ENCODE measurements at regions not wholly inside any gene's neighbourhood (a gene's known extent, or its start where the extent isn't known, plus 50 kb on each side); places are given as distances from the start of the nearest gene placed in this dataset.

DNA sequence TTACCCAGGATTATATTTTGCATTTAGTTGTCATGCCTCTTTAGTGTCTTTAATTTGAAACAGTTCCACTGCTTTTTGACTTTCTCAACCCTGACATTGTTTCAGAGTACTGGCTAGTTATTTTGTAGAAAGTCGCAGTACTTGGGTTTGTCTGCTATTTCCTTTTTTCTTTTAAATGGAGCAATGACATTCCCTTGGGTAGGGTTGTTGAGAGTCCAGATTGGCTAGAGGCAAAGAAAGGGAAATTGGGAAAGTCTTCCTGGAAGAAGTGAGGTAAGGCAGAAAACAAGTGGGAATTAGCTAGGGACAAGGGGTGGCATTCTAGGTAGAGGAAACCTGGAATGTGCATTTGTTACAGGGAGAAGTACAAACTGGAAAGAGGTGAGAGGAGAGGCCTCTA is 245.9 kb downstream of the EMP1 start:
- no peak overlapping the region for H3K4me3 Mint-ChIP-seq
- DNase-seq (ENCODE audit: low spot score in 2 of 2) (no peak), ATAC-seq (replicated peaks; ENCODE audit: extremely low read depth, poor library complexity, severe bottlenecking) (no peak)
- H3K4me1 Mint-ChIP-seq: no peaks in the 10 kb centered on the region
- no peaks in the 10 kb centered on the region for H3K36me3 Mint-ChIP-seq (ENCODE audit: insufficient read depth)
- H3K9me3 Mint-ChIP-seq: no peaks in the 10 kb centered on the region
- H3K27me3 Mint-ChIP-seq: peaks cover 1% of the 10 kb centered on the region
- H3K27ac Mint-ChIP-seq (ENCODE audit: low read depth): no peak overlapping the region

DNA sequence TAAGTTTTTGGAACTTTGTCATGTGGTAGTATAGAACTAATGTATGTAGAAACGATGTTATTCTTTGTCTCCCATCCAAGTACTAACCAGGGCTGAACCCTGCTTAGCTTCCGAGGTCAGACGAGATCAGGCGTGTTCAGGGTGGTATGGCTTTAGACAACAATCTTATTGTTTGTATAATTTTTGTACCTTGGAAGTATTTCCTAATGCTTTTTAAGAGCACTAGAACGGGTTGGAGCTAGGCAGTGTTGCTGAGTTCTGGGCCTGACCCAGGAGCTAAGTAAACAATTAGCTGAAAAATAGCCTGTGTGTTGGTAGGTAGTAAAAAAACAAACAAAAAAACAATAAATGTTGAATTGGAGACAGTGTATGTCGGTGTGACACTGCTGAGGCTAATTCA is 244.3 kb downstream of the EMP1 start:
- H3K27me3 Mint-ChIP-seq: peaks cover 15% of the 10 kb centered on the region
- ATAC-seq (replicated peaks; ENCODE audit: extremely low read depth, poor library complexity, severe bottlenecking): no peak
- DNase-seq (ENCODE audit: low spot score in 2 of 2): no peak
- H3K27ac Mint-ChIP-seq (ENCODE audit: low read depth): no peak overlapping the region
- H3K9me3 Mint-ChIP-seq: no peaks in the 10 kb centered on the region
- H3K4me3 Mint-ChIP-seq: no peak overlapping the region
- H3K36me3 Mint-ChIP-seq (ENCODE audit: insufficient read depth): no peaks in the 10 kb centered on the region
- no peaks in the 10 kb centered on the region for H3K4me1 Mint-ChIP-seq

DNA sequence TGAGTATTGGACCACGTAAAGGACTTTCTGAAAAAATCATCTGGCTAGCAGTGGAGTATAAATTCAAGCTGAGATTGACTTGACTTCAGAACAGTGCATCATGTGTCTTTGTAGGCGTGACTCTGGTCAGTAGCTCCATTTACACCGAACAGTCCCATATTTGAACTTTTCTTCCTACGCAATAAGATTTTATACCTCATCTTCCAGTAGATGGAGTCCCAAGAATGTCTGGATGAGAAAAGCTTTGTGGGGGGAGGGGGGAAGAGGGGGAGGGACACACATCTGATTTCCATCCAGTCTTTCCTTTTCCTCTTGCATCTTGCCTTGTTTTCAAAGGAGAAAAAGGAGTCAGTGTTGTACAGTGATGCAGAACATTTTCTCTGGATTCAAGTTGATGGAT is 241.0 kb downstream of the EMP1 start:
- Mint-ChIP-seq H3K36me3 (ENCODE audit: insufficient read depth) (no peaks in the 10 kb centered on the region), H3K9me3 (no peaks in the 10 kb centered on the region), H3K4me3 (no peak overlapping the region), H3K27ac (ENCODE audit: low read depth) (no peak overlapping the region), H3K27me3 (peaks cover 17% of the 10 kb centered on the region), H3K4me1 (no peaks in the 10 kb centered on the region)
- DNase-seq (ENCODE audit: low spot score in 2 of 2): no peak
- no peak for ATAC-seq (replicated peaks; ENCODE audit: extremely low read depth, poor library complexity, severe bottlenecking)

DNA sequence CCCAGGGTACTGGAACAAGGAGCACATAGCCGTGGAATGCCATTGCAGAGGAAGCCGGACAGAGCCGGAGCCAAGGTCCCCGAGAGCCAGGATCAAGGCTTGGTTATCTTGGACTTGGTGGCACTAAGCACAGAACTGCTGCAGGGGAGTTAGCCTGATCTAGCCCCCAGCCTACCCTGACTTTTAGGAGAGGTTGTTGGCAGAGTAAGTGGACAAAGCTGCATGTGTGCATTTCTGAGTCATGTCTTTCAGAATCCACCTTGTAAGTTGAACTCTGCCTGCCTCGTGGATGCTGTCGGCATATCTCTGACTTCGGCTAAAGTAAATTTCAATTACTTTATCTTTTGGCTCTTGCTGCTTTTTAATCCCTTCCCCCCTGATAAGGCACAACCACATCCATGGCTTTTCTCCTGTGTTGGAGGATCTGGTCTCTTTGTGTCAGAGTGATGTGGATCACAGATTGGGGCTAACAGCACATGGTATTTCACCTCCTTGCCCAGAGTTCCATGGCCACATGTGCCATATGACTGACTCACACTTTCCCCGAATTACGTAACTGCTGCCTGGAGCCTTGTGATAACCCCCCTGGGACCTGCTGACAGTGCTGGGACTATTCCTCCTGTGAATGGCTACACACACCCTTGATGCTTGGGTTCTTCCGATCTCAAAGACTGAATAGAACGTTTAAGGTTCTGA is 240.3 kb downstream of the EMP1 start:
- DNase-seq (ENCODE audit: low spot score in 2 of 2) (no peak), ATAC-seq (replicated peaks; ENCODE audit: extremely low read depth, poor library complexity, severe bottlenecking) (no peak)
- Mint-ChIP-seq H3K4me3 (no peak overlapping the region), H3K27ac (ENCODE audit: low read depth) (no peak overlapping the region), H3K27me3 (peaks cover 17% of the 10 kb centered on the region), H3K9me3 (no peaks in the 10 kb centered on the region), H3K4me1 (no peaks in the 10 kb centered on the region), H3K36me3 (ENCODE audit: insufficient read depth) (no peaks in the 10 kb centered on the region)

DNA sequence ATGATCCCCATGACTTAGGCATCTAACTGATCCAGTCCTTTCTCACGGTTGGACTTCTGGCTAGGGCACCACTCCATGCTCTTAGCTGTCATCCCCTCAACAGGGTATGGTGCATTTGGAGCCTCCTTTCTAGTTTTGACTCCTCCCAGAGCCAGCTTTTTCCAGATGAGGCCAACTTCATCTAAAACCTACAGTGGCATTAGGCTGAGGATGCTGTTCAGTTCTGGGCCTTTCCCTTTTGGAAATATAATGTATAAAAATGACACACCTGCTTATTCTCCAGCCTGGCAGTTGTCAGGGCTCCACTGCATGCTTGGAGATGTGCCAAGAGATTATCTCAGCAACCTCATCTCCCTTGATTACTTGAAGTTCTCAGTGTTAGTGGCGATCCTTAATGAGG is 239.7 kb downstream of the EMP1 start:
- Mint-ChIP-seq H3K4me3 (no peak overlapping the region), H3K36me3 (ENCODE audit: insufficient read depth) (no peaks in the 10 kb centered on the region), H3K27ac (ENCODE audit: low read depth) (no peak overlapping the region), H3K27me3 (peaks cover 17% of the 10 kb centered on the region), H3K4me1 (no peaks in the 10 kb centered on the region), H3K9me3 (peaks cover 4% of the 10 kb centered on the region)
- no peak for ATAC-seq (replicated peaks; ENCODE audit: extremely low read depth, poor library complexity, severe bottlenecking)
- DNase-seq (ENCODE audit: low spot score in 2 of 2): no peak

DNA sequence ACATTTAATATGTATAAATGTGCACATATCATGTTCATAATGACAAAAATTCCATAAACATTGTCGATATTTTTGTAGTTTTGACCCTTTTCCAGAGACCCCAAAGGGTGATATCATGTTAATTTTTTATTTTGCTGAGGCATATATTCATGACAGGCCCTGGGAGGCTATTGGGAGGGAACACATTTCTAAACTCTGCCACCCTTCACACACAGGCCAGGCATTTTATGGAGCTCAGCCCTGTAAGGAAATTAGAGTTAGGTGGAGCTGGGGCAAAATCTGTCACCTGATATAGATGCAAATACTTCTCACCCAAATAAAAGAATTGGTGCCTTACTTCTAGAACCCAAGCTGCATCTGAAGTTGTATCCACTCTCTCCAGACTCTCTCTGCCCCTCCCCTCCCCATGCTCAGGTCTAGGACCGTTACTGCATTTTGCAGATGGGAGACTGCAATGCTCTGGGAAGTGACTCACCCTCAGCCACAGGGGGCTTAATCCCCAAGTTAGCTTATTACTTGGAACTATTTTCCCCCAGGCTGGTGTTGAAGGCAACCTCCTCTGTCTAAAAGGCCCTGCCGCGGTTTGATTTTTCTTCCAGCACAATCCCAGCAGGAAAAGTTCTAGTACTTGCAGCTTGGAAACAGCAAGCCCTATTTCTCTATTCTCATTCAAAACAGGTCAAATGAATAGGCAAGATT is 238.9 kb downstream of the EMP1 start:
- DNase-seq (ENCODE audit: low spot score in 2 of 2) (no peak), ATAC-seq (replicated peaks; ENCODE audit: extremely low read depth, poor library complexity, severe bottlenecking) (no peak)
- H3K27me3 Mint-ChIP-seq: peaks cover 17% of the 10 kb centered on the region
- no peak overlapping the region for H3K4me3 Mint-ChIP-seq
- no peaks in the 10 kb centered on the region for H3K4me1 Mint-ChIP-seq
- peaks cover 5% of the 10 kb centered on the region for H3K9me3 Mint-ChIP-seq
- no peak overlapping the region for H3K27ac Mint-ChIP-seq (ENCODE audit: low read depth)
- no peaks in the 10 kb centered on the region for H3K36me3 Mint-ChIP-seq (ENCODE audit: insufficient read depth)

DNA sequence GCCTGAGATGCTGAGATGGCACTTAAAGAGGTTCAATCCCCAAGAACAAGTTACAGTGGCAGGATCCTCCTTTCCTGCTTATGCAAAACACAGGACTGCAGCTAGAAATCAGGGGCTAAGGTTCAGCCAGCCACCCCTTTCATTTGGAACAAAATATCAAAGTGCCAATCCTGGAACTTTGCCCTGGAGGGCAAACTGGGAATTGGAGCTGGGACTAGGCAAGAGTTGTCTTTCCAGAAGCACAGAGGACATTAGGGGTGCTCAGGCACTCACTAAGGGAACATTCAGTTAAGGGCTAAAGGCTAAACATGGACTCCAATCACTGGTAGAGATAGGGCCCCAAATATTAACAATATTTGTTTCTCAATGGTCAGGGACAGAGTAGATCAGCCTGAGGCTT is 237.2 kb downstream of the EMP1 start:
- no peak for ATAC-seq (replicated peaks; ENCODE audit: extremely low read depth, poor library complexity, severe bottlenecking)
- H3K4me3 Mint-ChIP-seq: no peak overlapping the region
- no peaks in the 10 kb centered on the region for H3K36me3 Mint-ChIP-seq (ENCODE audit: insufficient read depth)
- H3K27ac Mint-ChIP-seq (ENCODE audit: low read depth): no peak overlapping the region
- H3K4me1 Mint-ChIP-seq: no peaks in the 10 kb centered on the region
- peaks cover 5% of the 10 kb centered on the region for H3K9me3 Mint-ChIP-seq
- peaks cover 17% of the 10 kb centered on the region for H3K27me3 Mint-ChIP-seq
- DNase-seq (ENCODE audit: low spot score in 2 of 2): no peak

DNA sequence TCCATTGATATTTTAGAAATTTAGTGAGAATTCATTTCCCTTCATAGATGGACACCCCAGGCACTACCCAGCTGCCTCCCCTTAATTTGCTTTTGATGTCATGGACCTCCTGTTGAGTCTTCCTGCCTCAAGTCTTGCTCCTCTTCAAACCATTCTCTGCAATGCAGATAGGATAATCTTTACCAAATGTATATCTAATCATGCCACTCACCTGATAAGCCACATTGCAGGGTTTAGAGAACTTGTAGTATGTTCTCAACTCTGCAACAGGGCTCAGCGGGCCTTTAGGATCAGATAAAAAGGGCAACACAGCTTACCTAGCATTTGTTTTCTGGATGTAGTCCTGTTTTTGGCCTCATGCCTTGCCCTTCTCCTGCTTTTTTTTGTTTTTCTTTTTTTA is 234.5 kb downstream of the EMP1 start:
- peaks cover 13% of the 10 kb centered on the region for H3K9me3 Mint-ChIP-seq
- no peaks in the 10 kb centered on the region for H3K4me1 Mint-ChIP-seq
- no peak overlapping the region for H3K4me3 Mint-ChIP-seq
- peaks cover 4% of the 10 kb centered on the region for H3K27me3 Mint-ChIP-seq
- H3K27ac Mint-ChIP-seq (ENCODE audit: low read depth): no peak overlapping the region
- no peaks in the 10 kb centered on the region for H3K36me3 Mint-ChIP-seq (ENCODE audit: insufficient read depth)
- ATAC-seq (replicated peaks; ENCODE audit: extremely low read depth, poor library complexity, severe bottlenecking): no peak
- no peak for DNase-seq (ENCODE audit: low spot score in 2 of 2)

DNA sequence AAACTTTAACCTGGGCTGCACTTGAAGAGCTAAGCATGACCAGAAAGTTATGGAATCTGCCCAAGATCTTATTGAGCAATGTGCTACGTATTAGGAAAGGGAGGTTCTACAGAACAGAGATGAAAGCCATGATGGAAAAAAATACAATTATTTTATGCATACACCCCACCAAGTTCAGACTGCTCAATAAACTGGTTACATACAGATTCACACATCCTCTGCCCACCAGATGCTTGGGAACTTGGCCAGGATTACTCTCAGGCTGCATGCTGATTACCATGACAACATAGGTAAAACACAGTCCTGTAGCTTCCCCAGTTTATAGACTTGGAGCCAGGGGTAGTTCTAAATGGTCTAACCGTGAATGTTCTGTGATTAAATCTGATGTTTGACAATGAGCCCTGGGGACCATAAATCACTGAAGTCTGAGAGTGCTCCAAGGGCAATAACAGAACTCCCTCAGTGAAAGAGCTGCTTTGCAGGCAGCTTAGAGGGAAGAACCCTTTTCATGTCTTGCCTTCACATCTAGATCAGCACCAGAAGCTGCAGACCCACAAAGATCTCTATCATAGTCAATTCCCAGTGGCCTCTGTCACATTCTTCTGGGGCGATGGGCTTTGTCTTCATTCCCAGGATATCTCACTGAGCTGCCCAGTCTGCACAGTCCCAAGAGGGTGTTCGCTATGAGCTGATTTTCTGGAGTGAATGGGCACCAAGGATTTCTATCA is 232.2 kb downstream of the EMP1 start:
- ATAC-seq (replicated peaks; ENCODE audit: extremely low read depth, poor library complexity, severe bottlenecking) (no peak), DNase-seq (ENCODE audit: low spot score in 2 of 2) (no peak)
- H3K27me3 Mint-ChIP-seq: no peaks in the 10 kb centered on the region
- no peak overlapping the region for H3K4me3 Mint-ChIP-seq
- peaks cover 13% of the 10 kb centered on the region for H3K9me3 Mint-ChIP-seq
- H3K36me3 Mint-ChIP-seq (ENCODE audit: insufficient read depth): no peaks in the 10 kb centered on the region
- H3K4me1 Mint-ChIP-seq: no peaks in the 10 kb centered on the region
- H3K27ac Mint-ChIP-seq (ENCODE audit: low read depth): no peak overlapping the region

DNA sequence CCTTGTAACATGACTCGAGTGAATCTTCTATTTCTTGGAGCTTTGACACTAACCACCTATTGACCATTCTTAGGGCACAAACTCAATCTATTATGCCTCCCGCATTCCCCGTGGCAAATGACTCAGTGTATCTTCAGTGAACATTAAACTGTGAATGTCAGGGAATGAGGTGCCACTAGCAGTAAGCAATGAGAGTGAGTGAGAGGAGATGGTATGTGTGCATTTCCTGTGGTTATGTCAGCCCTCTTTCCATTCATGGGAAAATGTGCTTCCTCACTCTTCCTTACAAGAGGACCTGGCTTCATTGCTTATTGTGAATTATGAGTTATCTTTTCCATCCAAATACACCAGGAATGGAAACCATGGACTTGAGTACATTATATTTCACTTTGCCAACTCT is 229.2 kb downstream of the EMP1 start:
- Mint-ChIP-seq H3K27ac (ENCODE audit: low read depth) (no peak overlapping the region), H3K9me3 (peaks cover 8% of the 10 kb centered on the region)
- DNase-seq (ENCODE audit: low spot score in 2 of 2): no peak

DNA sequence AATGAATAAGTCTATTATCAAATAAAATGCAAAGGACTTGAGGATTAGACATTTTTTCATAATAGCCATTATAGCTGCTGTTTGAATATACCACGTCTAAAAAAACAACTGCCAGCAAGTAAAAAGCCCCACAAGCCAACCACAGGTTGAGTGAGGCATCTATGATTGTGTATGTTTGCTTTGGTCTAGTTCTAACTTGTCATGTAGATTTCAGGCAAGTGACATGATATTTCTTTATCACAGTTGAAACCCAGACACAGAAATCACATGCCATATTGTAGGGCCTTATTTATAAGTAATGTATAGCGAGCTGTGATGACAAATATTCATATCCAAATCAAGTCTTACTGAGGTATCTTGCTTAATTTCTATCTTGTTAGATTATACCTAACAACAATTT is 225.8 kb downstream of the EMP1 start:
- no peak overlapping the region for H3K27ac Mint-ChIP-seq (ENCODE audit: low read depth)
- no peak for DNase-seq (ENCODE audit: low spot score in 2 of 2)
- peaks cover 10% of the 10 kb centered on the region for H3K27me3 Mint-ChIP-seq
- no peak for ATAC-seq (replicated peaks; ENCODE audit: extremely low read depth, poor library complexity, severe bottlenecking)
- no peaks in the 10 kb centered on the region for H3K36me3 Mint-ChIP-seq (ENCODE audit: insufficient read depth)
- H3K4me1 Mint-ChIP-seq: no peaks in the 10 kb centered on the region
- H3K9me3 Mint-ChIP-seq: no peaks in the 10 kb centered on the region
- H3K4me3 Mint-ChIP-seq: no peak overlapping the region

More for the DNA sequence above, 229.2 kb downstream of the EMP1 start:
- no peak for ATAC-seq (replicated peaks; ENCODE audit: extremely low read depth, poor library complexity, severe bottlenecking)
- H3K4me3 Mint-ChIP-seq: no peak overlapping the region
- peaks cover 10% of the 10 kb centered on the region for H3K27me3 Mint-ChIP-seq
- no peaks in the 10 kb centered on the region for H3K36me3 Mint-ChIP-seq (ENCODE audit: insufficient read depth)
- no peaks in the 10 kb centered on the region for H3K4me1 Mint-ChIP-seq

DNA sequence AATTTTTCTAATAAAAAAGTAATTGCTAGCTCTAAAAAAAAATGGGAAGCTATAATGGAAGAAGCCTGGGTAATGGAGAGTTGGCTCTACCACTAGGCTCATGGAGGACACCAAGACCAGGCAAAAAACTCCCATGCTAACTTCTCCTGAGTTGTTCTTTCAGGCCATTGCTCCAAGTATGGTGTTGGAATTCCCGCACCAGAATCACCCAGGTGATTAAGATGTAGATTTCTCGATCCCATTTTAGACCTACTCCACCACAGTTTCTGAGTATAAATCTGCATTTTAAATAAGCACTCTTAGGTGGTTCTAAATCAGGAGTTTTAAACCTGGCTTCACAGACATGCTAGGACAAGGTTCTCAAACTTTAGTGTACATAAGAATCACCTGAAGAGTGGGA is 221.0 kb downstream of the EMP1 start:
- Mint-ChIP-seq H3K27me3 (peaks cover 13% of the 10 kb centered on the region), H3K27ac (ENCODE audit: low read depth) (no peak overlapping the region), H3K36me3 (ENCODE audit: insufficient read depth) (no peaks in the 10 kb centered on the region), H3K4me1 (no peaks in the 10 kb centered on the region), H3K9me3 (no peaks in the 10 kb centered on the region), H3K4me3 (no peak overlapping the region)
- ATAC-seq (replicated peaks; ENCODE audit: extremely low read depth, poor library complexity, severe bottlenecking) (no peak), DNase-seq (ENCODE audit: low spot score in 2 of 2) (no peak)

DNA sequence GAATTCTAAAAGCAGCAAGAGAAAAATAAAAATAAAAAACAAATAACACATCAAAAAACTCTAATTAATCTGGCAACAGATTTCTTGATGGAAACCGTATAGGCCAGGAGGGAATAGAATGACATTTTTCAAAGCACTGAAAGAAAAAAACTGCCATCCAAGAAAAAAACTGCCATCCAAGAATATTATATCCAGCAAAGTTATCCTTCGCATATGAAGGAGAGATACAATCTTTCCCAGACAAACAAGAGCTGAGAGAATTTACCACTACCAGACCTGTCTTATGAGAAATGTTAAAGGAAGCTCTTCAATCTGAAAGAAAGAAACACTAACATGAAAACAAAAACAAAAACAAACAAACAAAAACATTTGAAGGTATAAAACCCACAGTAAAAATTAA is 214.8 kb downstream of the EMP1 start:
- peaks cover 17% of the 10 kb centered on the region for H3K27me3 Mint-ChIP-seq
- H3K27ac Mint-ChIP-seq (ENCODE audit: low read depth): no peak overlapping the region
- H3K9me3 Mint-ChIP-seq: peaks cover 9% of the 10 kb centered on the region
- H3K4me3 Mint-ChIP-seq: no peak overlapping the region
- DNase-seq (ENCODE audit: low spot score in 2 of 2) (no peak), ATAC-seq (replicated peaks; ENCODE audit: extremely low read depth, poor library complexity, severe bottlenecking) (no peak)
- H3K4me1 Mint-ChIP-seq: no peaks in the 10 kb centered on the region
- H3K36me3 Mint-ChIP-seq (ENCODE audit: insufficient read depth): no peaks in the 10 kb centered on the region

Data from central memory CD8-positive, alpha-beta T cell (primary cell).